Keratinocyte (primary cell): ENCODE measurements at regions not wholly inside any gene's neighbourhood (a gene's known extent, or its start where the extent isn't known, plus 50 kb on each side); places are given as distances from the start of the nearest gene placed in this dataset.
"Not testable (repeated sequence)": the region's sequence is repeated elsewhere in the genome, so short reads cannot be mapped to it uniquely, and the experiment has no call there.

Experiments
- DNase-seq: peaks from one replicate; pipeline ENCODE4 v3.0.0-alpha.2; 2011; ENCODE audit warnings: low read depth, missing footprints, low spot score
- FAIRE-seq: peaks from 2 replicates; lab custom pipeline; 2011; peaks lifted over from hg19 to GRCh38; lab: Jason Lieb, UNC
- H2AFZ ChIP-seq: 2 replicates; pipeline ENCODE4 v1.6.0; 2012; ENCODE audit warnings: low read length, control low read depth, inconsistent platforms; ENCODE audit not compliant: control insufficient read depth
- H3K27ac ChIP-seq: 2 replicates; pipeline ENCODE4 v1.5.1; 2011; ENCODE audit warnings: low read length; ENCODE audit not compliant: control insufficient read depth, insufficient read depth
- H3K27me3 ChIP-seq: 3 replicates; pipeline ENCODE4 v1.6.0; 2011; ENCODE audit warnings: low read length; ENCODE audit not compliant: control insufficient read depth, insufficient read depth; ENCODE audit errors: extremely low read depth
- H3K36me3 ChIP-seq, 2 experiments: 2 replicates in 1 of 2; 3 replicates in 1 of 2; pipeline ENCODE4 v1.5.1; 2011; ENCODE audit warnings: low read length in 2 of 2, mild to moderate bottlenecking in 1 of 2; ENCODE audit not compliant: control insufficient read depth in 2 of 2, insufficient read depth in 2 of 2; ENCODE audit errors: extremely low read depth in 1 of 2
- H3K4me1 ChIP-seq: 3 replicates; pipeline ENCODE4 v1.5.1; 2011; ENCODE audit warnings: low read length; ENCODE audit not compliant: control insufficient read depth, insufficient read depth; ENCODE audit errors: extremely low read depth
- H3K4me2 ChIP-seq: 3 replicates; pipeline ENCODE4 v1.6.0; 2011; ENCODE audit warnings: low read depth, low read length; ENCODE audit not compliant: control insufficient read depth, insufficient read depth; ENCODE audit errors: extremely low read depth
- H3K4me3 ChIP-seq, 3 experiments: fragments of 200-600 bp in 1 of 3; sonication (generic) in 1 of 3; 2 replicates in 2 of 3; 3 replicates in 1 of 3; pipeline ENCODE4 v1.5.1; 2011 to 2016; ENCODE audit warnings: low read length in 3 of 3, mild to moderate bottlenecking in 3 of 3, control low read depth in 2 of 3, inconsistent platforms in 1 of 3, low read depth in 1 of 3, mixed read lengths in 1 of 3, mixed run types in 1 of 3, moderate library complexity in 1 of 3; ENCODE audit not compliant: control insufficient read depth in 2 of 3, insufficient read depth in 2 of 3; ENCODE audit errors: extremely low read depth in 1 of 3
- H3K79me2 ChIP-seq: 2 replicates; pipeline ENCODE4 v1.6.0; 2012; ENCODE audit warnings: low read length; ENCODE audit not compliant: control insufficient read depth, insufficient read depth
- H3K9ac ChIP-seq: 3 replicates; pipeline ENCODE4 v1.6.0; 2011; ENCODE audit warnings: low read length; ENCODE audit not compliant: control insufficient read depth, insufficient read depth; ENCODE audit errors: extremely low read depth
- H3K9me1 ChIP-seq: 3 replicates; pipeline ENCODE4 v1.6.0; 2011; ENCODE audit warnings: low read length; ENCODE audit not compliant: control insufficient read depth, insufficient read depth; ENCODE audit errors: extremely low read depth
- H3K9me3 ChIP-seq: 2 replicates; pipeline ENCODE4 v1.5.1; 2012; ENCODE audit warnings: low read depth, low read length; ENCODE audit not compliant: control insufficient read depth
- H4K20me1 ChIP-seq: 3 replicates; pipeline ENCODE4 v1.6.0; 2011; ENCODE audit warnings: low read length; ENCODE audit not compliant: control insufficient read depth, insufficient read depth; ENCODE audit errors: extremely low read depth
- dilution Hi-C: fragments of 300-500 bp; cut with MboI; formaldehyde crosslinking; loops from one replicate; pipeline ENCODE4 v1.7.0; 2020; ENCODE audit warnings: low sequenced_read_pairs; ENCODE audit not compliant: extremely low pct_ligation_motif_present

DNA sequence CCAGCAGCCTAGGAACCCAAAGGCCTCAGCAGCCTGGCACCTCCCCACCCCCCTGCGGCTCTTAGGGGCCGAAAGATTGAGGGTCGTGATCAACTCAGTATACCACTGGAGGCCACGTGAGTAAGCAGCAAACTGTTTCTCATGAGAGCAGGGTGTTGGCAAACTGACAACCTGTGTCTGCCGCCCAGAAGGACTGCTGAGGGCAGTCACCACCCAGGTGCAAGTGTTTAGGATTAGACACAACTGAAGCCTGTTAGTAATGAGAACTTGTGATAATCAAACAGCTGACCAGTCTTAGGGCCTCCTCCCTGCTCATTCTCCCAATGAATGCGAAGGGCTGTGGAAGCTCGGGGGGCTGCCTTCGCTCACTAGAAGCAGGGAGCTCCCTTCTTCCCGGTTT lies 128.8 kb downstream of the ARRDC4 start:
- dilution Hi-C loops, H3K9ac ChIP-seq, DNase-seq, H2AFZ ChIP-seq, H3K36me3 ChIP-seq, H3K9me3 ChIP-seq, H3K4me2 ChIP-seq, H3K4me1 ChIP-seq, H3K4me3 ChIP-seq, H3K27ac ChIP-seq, H3K9me1 ChIP-seq, H4K20me1 ChIP-seq, H3K79me2 ChIP-seq, H3K27me3 ChIP-seq: not testable (repeated sequence)
- FAIRE-seq = peak; percentile 73

DNA sequence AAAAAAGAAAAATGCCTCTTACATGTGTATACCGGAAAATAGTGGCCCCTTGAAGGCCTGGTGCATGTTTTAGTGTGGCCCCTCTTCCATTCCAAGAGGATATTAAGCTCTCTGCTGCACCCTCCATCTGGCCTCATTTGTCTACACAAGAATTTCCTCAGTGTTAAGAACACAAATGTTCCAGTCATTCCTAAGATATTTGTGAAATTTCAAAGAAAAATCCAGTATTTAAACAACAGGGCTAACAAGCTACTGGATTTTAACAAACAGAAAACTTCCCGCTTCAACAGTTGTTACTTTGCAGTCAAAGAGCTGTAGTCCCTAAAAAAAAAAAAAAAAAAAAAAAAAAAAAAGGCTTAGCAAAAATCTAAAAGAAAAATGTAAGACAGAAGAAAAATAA lies 137.5 kb downstream of the ARRDC4 start:
- H3K4me3 ChIP-seq, dilution Hi-C loops, H3K27me3 ChIP-seq, H3K9me1 ChIP-seq, H3K9ac ChIP-seq, H3K27ac ChIP-seq, DNase-seq, H3K9me3 ChIP-seq, H3K4me1 ChIP-seq, H3K4me2 ChIP-seq, H3K36me3 ChIP-seq, FAIRE-seq, H2AFZ ChIP-seq, H3K79me2 ChIP-seq, H4K20me1 ChIP-seq: not testable (repeated sequence)

DNA sequence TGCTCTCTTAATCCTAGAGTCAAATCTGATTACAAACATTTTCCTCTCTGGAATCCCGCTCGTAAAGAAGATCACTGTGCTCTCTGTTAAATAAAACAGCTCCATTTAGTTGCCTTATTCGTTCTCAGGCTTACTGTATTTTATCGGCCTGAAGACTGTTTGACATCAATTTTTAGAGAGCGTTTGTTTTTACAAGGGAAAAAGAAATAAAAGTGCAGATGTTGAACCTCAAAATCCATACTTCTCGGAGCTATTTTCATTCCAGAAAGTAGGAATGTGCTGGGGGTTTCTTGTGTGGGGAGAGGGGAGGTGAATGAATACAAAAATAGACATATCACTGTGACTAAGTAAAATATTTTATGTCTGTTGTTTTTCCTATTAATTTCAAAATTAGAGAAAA lies 140.1 kb downstream of the ARRDC4 start:
- H3K79me2 ChIP-seq, H3K9me3 ChIP-seq, DNase-seq, H3K9ac ChIP-seq, H4K20me1 ChIP-seq, FAIRE-seq, H3K36me3 ChIP-seq, dilution Hi-C loops, H3K27ac ChIP-seq, H3K4me2 ChIP-seq, H2AFZ ChIP-seq, H3K9me1 ChIP-seq, H3K4me1 ChIP-seq, H3K4me3 ChIP-seq, H3K27me3 ChIP-seq: not testable (repeated sequence)
